GM21381 (cell line): ENCODE measurements at regions not wholly inside any gene's neighbourhood (a gene's known extent, or its start where the extent isn't known, plus 50 kb on each side); places are given as distances from the start of the nearest gene placed in this dataset.

Experiments used
- ATAC-seq: cut with Tn5 transposase; IDR thresholded peaks from one replicate; pipeline ENCODE4 v1.9.1; 2021; ENCODE audit warnings: mild to moderate bottlenecking, moderate library complexity; ENCODE audit not compliant: unreplicated experiment

GRCh38 chr10:31081937-31082840, 50.5 kb upstream of the ZNF438 start:
- no peak for ATAC-seq

- ATAC-seq: no peak
Observed at GRCh38 chr10:31083765-31084184, 52.1 kb upstream of the ZNF438 start.

- no peak for ATAC-seq
Observed at GRCh38 chr10:31087011-31087410, 55.3 kb upstream of the ZNF438 start.

GRCh38 chr10:31087851-31088250, 56.2 kb upstream of the ZNF438 start:
- no peak for ATAC-seq

- no peak for ATAC-seq
Observed at GRCh38 chr10:31090894-31091607, 59.4 kb upstream of the ZNF438 start.

GRCh38 chr10:31095677-31096560, 64.3 kb upstream of the ZNF438 start:
- no peak for ATAC-seq

- ATAC-seq: no peak
Observed at GRCh38 chr10:31098046-31098445, 66.4 kb upstream of the ZNF438 start.

- ATAC-seq: no peak
Observed at GRCh38 chr10:31099094-31099493, 67.4 kb upstream of the ZNF438 start.

GRCh38 chr10:31099664-31100063, 68.0 kb upstream of the ZNF438 start:
- ATAC-seq: no peak

GRCh38 chr10:31100115-31100601, 68.5 kb upstream of the ZNF438 start:
- no peak for ATAC-seq

GRCh38 chr10:31100662-31101061, 69.0 kb upstream of the ZNF438 start:
- ATAC-seq: no peak

GRCh38 chr10:31101123-31101522, 69.5 kb upstream of the ZNF438 start:
- peak; percentile 70 for ATAC-seq

GRCh38 chr10:31102421-31102820, 70.8 kb upstream of the ZNF438 start:
- no peak for ATAC-seq

GRCh38 chr10:31103112-31103511, 71.4 kb upstream of the ZNF438 start:
- no peak for ATAC-seq

GRCh38 chr10:31112961-31113360, 81.3 kb upstream of the ZNF438 start:
- ATAC-seq: no peak

- ATAC-seq: no peak
Observed at GRCh38 chr10:31116226-31116625, 84.6 kb upstream of the ZNF438 start.

GRCh38 chr10:31118556-31118955, 86.9 kb upstream of the ZNF438 start:
- no peak for ATAC-seq

- ATAC-seq: no peak
Observed at GRCh38 chr10:31120392-31120791, 88.7 kb upstream of the ZNF438 start.

GRCh38 chr10:31120961-31121685, 89.5 kb upstream of the ZNF438 start:
- ATAC-seq: no peak
